NCI-H1092 (cell line): ENCODE measurements at regions not wholly inside any gene's neighbourhood (a gene's known extent, or its start where the extent isn't known, plus 50 kb on each side); places are given as distances from the start of the nearest gene placed in this dataset.

Experiments used
- DNase-seq: peaks from one replicate; lab custom pipeline; 2025; lab: John Stamatoyannopoulos, UW

GRCh38 chr12:24603371-24603770, 345.5 kb downstream of the BCAT1 start:
- no peak for DNase-seq

DNA sequence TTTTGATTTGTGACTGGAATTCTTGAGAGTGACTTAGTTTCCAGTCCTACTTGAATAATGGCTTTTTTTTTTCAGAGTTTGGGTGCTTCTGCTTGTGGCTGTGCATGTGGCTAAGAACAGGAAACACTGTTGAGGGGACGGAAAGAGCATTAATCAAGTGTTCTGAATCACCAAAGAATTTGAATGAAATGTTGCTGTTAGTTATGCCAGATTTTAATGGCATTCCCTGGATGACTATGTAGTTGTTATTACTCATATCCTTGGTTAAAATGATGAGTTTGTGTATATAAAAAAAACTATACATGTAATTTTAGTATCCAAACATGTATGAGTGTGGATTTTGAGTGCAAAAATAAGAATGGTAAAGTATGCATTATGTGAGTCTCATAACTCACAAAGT, 347.9 kb downstream of the BCAT1 start:
- no peak for DNase-seq

DNA sequence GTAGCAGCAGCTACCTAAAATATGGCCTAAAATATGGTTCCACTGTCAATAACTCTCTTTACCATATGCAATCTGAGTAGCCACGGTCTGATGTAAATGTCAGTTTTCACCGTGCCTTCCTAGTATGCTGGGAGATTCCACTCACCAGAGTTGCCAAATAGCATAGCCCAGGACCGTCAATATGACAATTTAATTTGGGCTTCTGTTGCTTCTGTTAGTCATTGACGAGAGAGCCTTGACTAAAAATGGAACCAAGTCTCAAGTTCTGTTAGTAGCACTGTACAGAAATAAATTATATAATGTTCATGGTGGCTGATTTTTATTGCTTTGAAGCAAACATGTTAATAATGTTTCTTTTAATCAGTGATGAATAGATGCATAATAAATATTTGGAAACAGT, 348.4 kb downstream of the BCAT1 start:
- DNase-seq: no peak

- DNase-seq: no peak
Observed at GRCh38 chr12:24599736-24600135, 349.2 kb downstream of the BCAT1 start.

GRCh38 chr12:24597580-24597979, 351.3 kb downstream of the BCAT1 start:
- DNase-seq: no peak

DNA sequence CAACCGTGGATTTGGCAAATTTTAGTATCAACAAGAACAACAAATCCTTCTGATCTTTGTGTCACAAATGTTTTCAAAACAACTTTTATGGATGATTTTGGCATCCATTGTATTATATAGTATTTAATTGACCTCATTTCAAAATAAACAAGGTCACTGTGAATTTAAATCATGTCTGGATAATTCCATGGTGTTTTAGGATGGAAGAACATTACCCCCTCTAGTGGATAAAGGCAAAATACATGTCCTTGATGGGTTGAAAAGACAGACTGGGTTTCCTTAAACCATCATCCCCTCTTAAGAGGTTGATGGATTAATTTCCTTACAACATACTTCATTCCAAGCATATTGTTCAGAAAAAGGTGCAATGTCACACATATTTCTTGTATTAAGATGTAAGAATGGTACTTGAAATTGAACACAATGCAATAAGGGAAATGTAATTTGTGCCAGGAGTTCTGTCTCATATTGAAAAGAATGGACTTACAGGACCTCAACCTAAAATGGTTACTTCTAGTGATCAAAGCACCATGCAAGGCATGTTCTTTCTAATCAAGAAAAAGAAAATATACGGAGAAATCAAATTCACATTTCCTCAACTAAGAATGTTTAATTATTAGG, 352.0 kb downstream of the BCAT1 start:
- DNase-seq: peak; percentile 2

GRCh38 chr12:24595652-24596235, 353.2 kb downstream of the BCAT1 start:
- no peak for DNase-seq

DNA sequence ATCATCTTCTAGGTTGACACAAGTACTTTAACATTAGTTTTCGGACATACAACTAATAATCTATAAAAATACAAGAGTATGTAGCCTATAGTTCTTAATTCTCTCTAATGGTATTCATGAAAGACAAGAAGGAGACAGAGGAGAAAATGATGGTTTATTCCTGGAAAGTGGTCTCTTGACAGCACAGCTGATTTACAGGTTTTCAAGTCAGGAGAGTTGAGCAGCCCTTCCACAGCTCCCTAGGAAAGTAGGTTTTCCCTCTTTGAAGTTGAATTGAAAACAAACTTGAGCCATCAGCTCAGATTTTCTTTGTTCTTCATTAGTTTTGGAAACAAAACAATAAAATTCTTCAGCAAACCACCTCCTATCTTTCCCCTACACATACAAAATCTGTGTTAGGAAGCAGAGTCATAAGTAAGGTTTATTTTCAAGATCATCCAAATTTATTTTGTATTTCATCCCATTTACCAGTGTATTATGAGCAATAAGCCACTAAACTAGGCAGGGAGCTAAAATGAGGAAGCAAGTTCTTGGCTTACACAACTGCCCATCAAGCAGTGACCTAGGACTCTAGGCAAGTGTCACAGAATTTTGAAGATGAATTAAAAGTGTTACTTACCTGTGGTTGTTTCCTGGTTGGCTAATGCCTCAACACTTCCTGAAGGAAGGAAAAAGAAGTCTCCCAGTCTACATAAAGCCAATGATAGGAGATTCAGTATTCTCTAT, 357.0 kb downstream of the BCAT1 start:
- no peak for DNase-seq

DNA sequence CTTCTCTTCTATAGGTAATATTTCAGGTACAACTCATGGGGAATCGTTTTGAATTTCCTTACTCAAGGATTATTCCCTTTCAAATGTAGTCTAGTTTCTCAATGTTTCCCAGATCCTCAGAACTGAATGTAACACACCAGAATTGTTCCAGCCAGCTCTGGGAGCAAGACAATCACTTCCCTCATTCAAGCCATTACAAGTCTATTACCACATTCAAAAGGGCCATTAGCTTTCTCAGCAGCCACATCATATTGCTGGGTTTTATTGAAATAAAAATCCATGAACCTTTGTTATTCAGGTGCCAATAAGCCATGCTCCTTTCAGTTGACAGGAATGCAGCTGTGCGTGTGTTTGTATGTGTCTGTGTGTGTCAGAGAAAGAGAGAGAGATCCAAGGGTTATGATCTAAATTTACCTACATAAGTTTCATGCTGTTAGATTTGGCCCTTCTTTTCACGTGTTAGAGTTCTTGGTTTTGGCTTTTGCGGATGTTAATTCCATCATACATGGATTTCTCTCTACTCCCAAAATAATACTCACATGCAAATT, 357.7 kb downstream of the BCAT1 start:
- DNase-seq: no peak

GRCh38 chr12:24586293-24586692, 362.6 kb downstream of the BCAT1 start:
- no peak for DNase-seq

DNA sequence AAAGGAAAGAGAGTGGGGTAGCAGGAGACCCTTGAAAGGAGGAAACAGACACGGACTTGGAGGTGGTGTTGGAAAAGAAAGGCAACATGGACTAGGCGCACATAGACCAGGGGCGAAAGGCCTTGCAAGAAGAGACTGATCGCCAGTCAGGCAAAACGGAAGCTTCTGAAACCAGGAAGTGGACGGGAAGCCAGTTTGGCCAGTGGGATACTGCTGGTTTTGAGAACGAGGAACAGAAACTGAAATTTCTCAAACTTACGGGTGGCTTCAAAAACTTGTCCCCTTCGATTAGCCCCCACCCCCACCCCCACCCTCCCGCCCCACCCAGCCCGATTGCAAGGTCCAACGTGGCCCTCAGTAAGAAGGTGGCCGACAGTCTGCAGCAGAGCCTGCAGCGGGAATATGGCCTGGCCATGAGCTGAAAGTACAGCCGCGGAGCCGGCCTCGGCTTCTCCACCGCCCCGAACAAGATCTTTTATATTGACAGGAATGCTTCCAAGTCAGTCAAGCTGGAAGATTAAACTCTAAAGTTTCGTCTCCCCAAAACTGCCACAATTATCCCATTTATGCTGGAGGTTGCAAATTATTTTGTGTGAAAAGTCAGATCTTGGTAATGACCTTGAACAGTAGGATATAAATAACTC, 364.7 kb downstream of the BCAT1 start:
- no peak for DNase-seq

GRCh38 chr12:24582954-24583601, 365.8 kb downstream of the BCAT1 start:
- no peak for DNase-seq

DNA sequence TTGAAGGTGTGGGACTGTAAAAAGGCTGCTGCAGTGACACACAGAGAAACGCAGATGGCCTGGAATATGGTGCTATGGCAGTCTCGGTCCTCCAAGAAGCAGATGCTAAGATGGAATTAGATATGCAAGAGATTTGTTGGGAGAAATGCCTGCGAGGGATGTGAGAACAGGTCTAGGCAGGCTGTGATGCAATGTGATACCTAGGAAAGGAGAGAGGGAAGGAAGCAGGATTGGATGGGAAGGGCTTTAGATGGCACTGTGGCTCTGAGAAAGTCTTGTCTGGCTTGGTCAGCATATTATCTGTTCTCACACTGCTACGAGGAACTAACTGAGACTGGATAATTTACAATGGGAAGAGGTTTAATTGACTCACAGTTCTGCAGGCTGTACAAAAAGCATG, 374.4 kb downstream of the BCAT1 start:
- DNase-seq: no peak

- no peak for DNase-seq
Observed at GRCh38 chr12:24573621-24574020, 375.3 kb downstream of the BCAT1 start.

- no peak for DNase-seq
Observed at GRCh38 chr12:24565300-24565699, 383.6 kb downstream of the BCAT1 start.

GRCh38 chr12:24562771-24563431, 386.0 kb downstream of the BCAT1 start:
- DNase-seq: no peak

- DNase-seq: no peak
Observed at GRCh38 chr12:24561882-24562770, 386.8 kb downstream of the BCAT1 start.

- no peak for DNase-seq
Observed at GRCh38 chr12:24561411-24561871, 387.5 kb downstream of the BCAT1 start.

DNA sequence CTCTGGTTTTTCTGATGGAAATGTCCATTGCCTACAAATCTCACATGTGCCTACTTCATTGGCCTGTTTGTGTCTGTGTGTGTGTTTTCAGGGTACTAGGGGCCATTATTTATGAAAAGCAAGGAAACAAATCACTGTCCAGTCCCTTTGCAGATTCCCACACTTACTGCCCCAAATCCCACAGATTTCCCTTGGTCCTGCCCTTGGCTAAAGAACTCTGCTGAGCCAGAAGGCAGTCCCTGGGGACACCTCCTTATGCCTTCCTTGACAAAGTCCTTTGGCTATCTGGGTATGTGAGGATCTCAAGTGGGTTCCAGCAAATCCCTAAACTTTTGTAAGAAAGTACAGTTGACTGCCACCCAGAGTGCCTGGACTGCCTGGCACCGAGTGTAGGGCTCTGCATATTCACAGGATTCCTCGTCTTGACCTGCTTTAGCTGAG, 388.1 kb downstream of the BCAT1 start:
- DNase-seq: no peak

DNA sequence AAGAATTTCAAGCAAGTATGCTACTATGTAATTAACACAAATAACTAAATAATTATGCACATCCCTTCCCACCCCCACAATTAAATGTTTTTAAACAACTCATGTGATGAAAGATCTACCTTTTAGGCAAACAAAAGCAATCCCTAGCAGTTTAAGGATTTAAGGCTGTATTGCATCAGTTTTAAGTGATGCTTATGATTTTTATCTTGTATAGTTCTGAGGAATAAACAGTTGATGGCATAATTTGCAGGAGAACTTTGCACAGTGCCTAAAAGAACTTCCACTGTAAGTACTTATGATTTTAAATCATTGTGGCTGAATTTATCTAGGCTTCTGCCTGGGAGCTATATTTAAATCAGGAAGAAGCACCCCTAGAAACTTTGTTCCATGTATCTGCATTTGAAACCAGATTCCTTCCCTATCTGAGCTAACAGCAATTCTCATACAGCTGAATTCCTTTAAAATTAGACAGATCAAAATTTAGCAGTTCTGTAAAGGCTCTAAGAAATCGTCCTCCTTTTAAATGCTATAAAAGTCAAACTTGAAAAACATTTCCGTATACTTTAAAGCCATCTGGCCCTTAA, 388.6 kb downstream of the BCAT1 start:
- no peak for DNase-seq
